ENCODE measurements at regions not wholly inside any gene's neighbourhood (a gene's known extent, or its start where the extent isn't known, plus 50 kb on each side); places are given as distances from the start of the nearest gene placed in this dataset.
"Not testable (repeated sequence)": the region's sequence is repeated elsewhere in the genome, so short reads cannot be mapped to it uniquely, and the experiment has no call there.

GRCh38 chr6:25157183-25157582, 122.0 kb upstream of the CARMIL1 start:
- CTCF ChIA-PET: no interaction called here

GRCh38 chr6:25157842-25158241, 121.3 kb upstream of the CARMIL1 start:
- no peak overlapping the region for H2AFZ ChIP-seq
- TF ChIP-seq EZH2 (IDR thresholded peaks at IDR 0.05; ENCODE audit: low read depth) (no peak), CTCF (conservative IDR thresholded peaks at IDR 0.05) (no peak)
- CTCF ChIA-PET: no interaction called here
- no peaks in the 10 kb centered on the region for H3K36me3 ChIP-seq (ENCODE audit: low read depth)
- no peaks in the 10 kb centered on the region for H3K4me1 ChIP-seq (replicated peaks; ENCODE audit: insufficient read depth)
- no peak overlapping the region for H3K4me3 ChIP-seq
- BruUV-seq (replicated peaks): no TSS peak
- no peak overlapping the region for H3K4me2 ChIP-seq
- H3K79me2 ChIP-seq (ENCODE audit: low read depth): no peaks in the 10 kb centered on the region
- DNase-seq: no peak
- POLR2A ChIA-PET (ENCODE audit: unreplicated experiment): interaction anchor here (0.6 kb wide), 1 partner anchor 19 kb away, joined by 3 read pairs; no protein-coding TSS in a partner anchor
- no peak overlapping the region for H3K27ac ChIP-seq
- peaks cover 25% of the 10 kb centered on the region; the same call in 1 of the 2 replicates for H3K9me3 ChIP-seq (ENCODE audit: insufficient read depth, low read depth)
- no peaks in the 10 kb centered on the region for H3K9me2 ChIP-seq (ENCODE audit: insufficient read depth)
- H4K20me1 ChIP-seq (ENCODE audit: insufficient read depth): no peaks in the 10 kb centered on the region
- H3F3A ChIP-seq (ENCODE audit: insufficient read depth, low read depth): no peaks in the 10 kb centered on the region
- H3K27me3 ChIP-seq (ENCODE audit: insufficient read depth, low read depth): no peaks in the 10 kb centered on the region
- intact Hi-C loops (cut with micrococcal nuclease; ENCODE audit: unreplicated experiment): loop anchor here (10.0 kb wide), 1 partner anchor 57 kb away; no protein-coding TSS in a partner anchor

More at GRCh38 chr6:25157183-25157582, 122.0 kb upstream of the CARMIL1 start:
- Histone ChIP-seq H2AFZ (no peak overlapping the region), H3K27me3 (ENCODE audit: insufficient read depth, low read depth) (no peaks in the 10 kb centered on the region), H3K36me3 (ENCODE audit: low read depth) (no peaks in the 10 kb centered on the region), H3K4me3 (no peak overlapping the region), H3K9me3 (ENCODE audit: insufficient read depth, low read depth) (peaks cover 25% of the 10 kb centered on the region; the same call in 1 of the 2 replicates), H3K4me1 (replicated peaks; ENCODE audit: insufficient read depth) (no peaks in the 10 kb centered on the region), H3F3A (ENCODE audit: insufficient read depth, low read depth) (no peaks in the 10 kb centered on the region), H3K79me2 (ENCODE audit: low read depth) (no peaks in the 10 kb centered on the region), H3K4me2 (no peak overlapping the region), H3K27ac (no peak overlapping the region), H4K20me1 (ENCODE audit: insufficient read depth) (no peaks in the 10 kb centered on the region), H3K9me2 (ENCODE audit: insufficient read depth) (no peaks in the 10 kb centered on the region)
- no TSS peak for BruUV-seq (replicated peaks)
- no peak for TF ChIP-seq EZH2 (IDR thresholded peaks at IDR 0.05; ENCODE audit: low read depth)
- TF ChIP-seq CTCF (conservative IDR thresholded peaks at IDR 0.05): no peak
- intact Hi-C loops (cut with micrococcal nuclease; ENCODE audit: unreplicated experiment): loop anchor here (10.0 kb wide), 1 partner anchor 58 kb away; no protein-coding TSS in a partner anchor
- no peak for DNase-seq
- POLR2A ChIA-PET (ENCODE audit: unreplicated experiment): interaction anchor here (0.6 kb wide), 1 partner anchor 19 kb away, joined by 3 read pairs; no protein-coding TSS in a partner anchor

GRCh38 chr6:25160134-25160533, 119.0 kb upstream of the CARMIL1 start:
- H2AFZ ChIP-seq; H3K4me3 ChIP-seq; H3K36me3 ChIP-seq (ENCODE audit: low read depth); H3K4me1 ChIP-seq (replicated peaks; ENCODE audit: insufficient read depth); CTCF ChIA-PET; H3K9me2 ChIP-seq (ENCODE audit: insufficient read depth); H3F3A ChIP-seq (ENCODE audit: insufficient read depth, low read depth); H4K20me1 ChIP-seq (ENCODE audit: insufficient read depth); H3K27me3 ChIP-seq (ENCODE audit: insufficient read depth, low read depth); H3K4me2 ChIP-seq; intact Hi-C loops (cut with micrococcal nuclease; ENCODE audit: unreplicated experiment); POLR2A ChIA-PET (ENCODE audit: unreplicated experiment); H3K27ac ChIP-seq; DNase-seq; H3K79me2 ChIP-seq (ENCODE audit: low read depth); BruUV-seq (replicated peaks): not testable (repeated sequence)
- H3K9me3 ChIP-seq (ENCODE audit: insufficient read depth, low read depth): peaks cover 21% of the 10 kb centered on the region; the same call in 1 of the 2 replicates

- no peaks in the 10 kb centered on the region for H3K9me2 ChIP-seq (ENCODE audit: insufficient read depth)
- no peak overlapping the region for H3K27ac ChIP-seq
- CTCF ChIA-PET: interaction anchor here (0.7 kb wide), 1 partner anchor 18 kb away, joined by 3 read pairs; no protein-coding TSS in a partner anchor
- no peaks in the 10 kb centered on the region for H3K27me3 ChIP-seq (ENCODE audit: insufficient read depth, low read depth)
- no peaks in the 10 kb centered on the region for H4K20me1 ChIP-seq (ENCODE audit: insufficient read depth)
- no peaks in the 10 kb centered on the region for H3K36me3 ChIP-seq (ENCODE audit: low read depth)
- no peak overlapping the region for H2AFZ ChIP-seq
- H3K79me2 ChIP-seq (ENCODE audit: low read depth): no peaks in the 10 kb centered on the region
- DNase-seq: no peak
- H3K4me3 ChIP-seq: no peak overlapping the region
- TF ChIP-seq CTCF (conservative IDR thresholded peaks at IDR 0.05): no peak
- no peak for TF ChIP-seq EZH2 (IDR thresholded peaks at IDR 0.05; ENCODE audit: low read depth)
- no peak overlapping the region for H3K4me2 ChIP-seq
- no TSS peak for BruUV-seq (replicated peaks)
- POLR2A ChIA-PET (ENCODE audit: unreplicated experiment): no interaction called here
- H3F3A ChIP-seq (ENCODE audit: insufficient read depth, low read depth): no peaks in the 10 kb centered on the region
- no peaks in the 10 kb centered on the region for H3K9me3 ChIP-seq (ENCODE audit: insufficient read depth, low read depth)
- intact Hi-C loops (cut with micrococcal nuclease; ENCODE audit: unreplicated experiment): no loop called here
- no peaks in the 10 kb centered on the region for H3K4me1 ChIP-seq (replicated peaks; ENCODE audit: insufficient read depth)
Observed at GRCh38 chr6:25165177-25165576, 114.0 kb upstream of the CARMIL1 start.

All from PC-9 (cell line).